Ascending aorta (tissue), 2 donors: ENCODE measurements at regions not wholly inside any gene's neighbourhood (a gene's known extent, or its start where the extent isn't known, plus 50 kb on each side); places are given as distances from the start of the nearest gene placed in this dataset.
"Not testable (repeated sequence)": the region's sequence is repeated elsewhere in the genome, so short reads cannot be mapped to it uniquely, and the experiment has no call there.

Experiments used
- DNase-seq, 2 donors: peaks; one replicate each; pipeline ENCODE4 v3.0.0-alpha.2; 2019; ENCODE audit warnings: low spot score in 2 of 2
- H3K27ac ChIP-seq, 2 donors: fragments of 200-600 bp; sonication (generic); one replicate each; pipeline ENCODE4 v1.5.1; 2016 to 2017; ENCODE audit warnings: mild to moderate bottlenecking in 1 of 2
- H3K27me3 ChIP-seq: fragments of 200-600 bp; sonication (generic); one replicate; pipeline ENCODE4 v1.5.1; 2017
- H3K36me3 ChIP-seq, 2 donors: fragments of 200-600 bp; sonication (generic); one replicate each; pipeline ENCODE4 v1.5.1; 2016
- H3K4me1 ChIP-seq, 2 donors: fragments of 200-600 bp; sonication (generic); one replicate each; pipeline ENCODE4 v1.5.1; 2016 to 2017; ENCODE audit warnings: mild to moderate bottlenecking in 1 of 2
- H3K4me3 ChIP-seq, 2 donors: fragments of 200-600 bp; sonication (generic); one replicate each; pipeline ENCODE4 v1.5.1; 2016 to 2017; ENCODE audit warnings: mild to moderate bottlenecking in 1 of 2
- H3K9me3 ChIP-seq, 2 donors: fragments of 200-600 bp; sonication (generic); one replicate each; pipeline ENCODE4 v1.5.1; 2016
- intact Hi-C: fragments of 100-400 bp; cut with DNase I; formaldehyde crosslinking; loops from one replicate; pipeline ENCODE4 v1.15.1; 2023
- TF ChIP-seq, protein P1 (sequence below), 3 experiments: fragments of 200-600 bp in 2 of 3; fragments of 450-650 bp in 1 of 3; sonication (generic) in 2 of 3; IDR thresholded peaks; one replicate each; pipeline ENCODE4 v1.5.1; 2016 to 2019; ENCODE audit warnings: antibody characterized with exemption in 3 of 3, mild to moderate bottlenecking in 1 of 3, moderate library complexity in 1 of 3

DNA sequence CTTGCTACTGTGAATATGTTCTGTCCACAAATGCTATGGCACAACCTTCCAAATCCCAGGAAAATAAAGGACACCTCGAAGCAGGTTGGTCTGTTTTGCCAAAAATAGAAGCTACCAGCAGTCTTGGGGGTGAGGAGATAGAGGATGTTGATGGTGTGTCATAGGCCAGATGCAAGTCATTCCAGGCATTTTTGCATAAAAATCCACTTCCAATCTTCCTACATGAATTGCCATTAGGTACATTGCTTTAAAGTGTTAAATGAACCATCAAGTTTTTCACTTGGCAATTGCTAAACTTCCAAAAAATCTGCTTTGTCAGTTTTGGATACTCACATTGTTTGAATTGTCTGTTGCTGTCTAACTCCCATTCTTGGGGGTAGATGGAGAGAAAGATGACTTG is 295.4 kb downstream of the MYCN start:
- no peak overlapping the region for H3K27ac ChIP-seq
- H3K36me3 ChIP-seq, result no peaks in the 10 kb centered on the region
- no peaks in the 10 kb centered on the region for H3K27me3 ChIP-seq
- H3K4me3 ChIP-seq, result no peak overlapping the region
- no peak for DNase-seq
- intact Hi-C loops, result no loop called here
- TF ChIP-seq, protein P1, sequence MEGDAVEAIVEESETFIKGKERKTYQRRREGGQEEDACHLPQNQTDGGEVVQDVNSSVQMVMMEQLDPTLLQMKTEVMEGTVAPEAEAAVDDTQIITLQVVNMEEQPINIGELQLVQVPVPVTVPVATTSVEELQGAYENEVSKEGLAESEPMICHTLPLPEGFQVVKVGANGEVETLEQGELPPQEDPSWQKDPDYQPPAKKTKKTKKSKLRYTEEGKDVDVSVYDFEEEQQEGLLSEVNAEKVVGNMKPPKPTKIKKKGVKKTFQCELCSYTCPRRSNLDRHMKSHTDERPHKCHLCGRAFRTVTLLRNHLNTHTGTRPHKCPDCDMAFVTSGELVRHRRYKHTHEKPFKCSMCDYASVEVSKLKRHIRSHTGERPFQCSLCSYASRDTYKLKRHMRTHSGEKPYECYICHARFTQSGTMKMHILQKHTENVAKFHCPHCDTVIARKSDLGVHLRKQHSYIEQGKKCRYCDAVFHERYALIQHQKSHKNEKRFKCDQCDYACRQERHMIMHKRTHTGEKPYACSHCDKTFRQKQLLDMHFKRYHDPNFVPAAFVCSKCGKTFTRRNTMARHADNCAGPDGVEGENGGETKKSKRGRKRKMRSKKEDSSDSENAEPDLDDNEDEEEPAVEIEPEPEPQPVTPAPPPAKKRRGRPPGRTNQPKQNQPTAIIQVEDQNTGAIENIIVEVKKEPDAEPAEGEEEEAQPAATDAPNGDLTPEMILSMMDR (IDR thresholded peaks at IDR 0.05), result no peak
- no peaks in the 10 kb centered on the region for H3K9me3 ChIP-seq
- no peaks in the 10 kb centered on the region for H3K4me1 ChIP-seq

DNA sequence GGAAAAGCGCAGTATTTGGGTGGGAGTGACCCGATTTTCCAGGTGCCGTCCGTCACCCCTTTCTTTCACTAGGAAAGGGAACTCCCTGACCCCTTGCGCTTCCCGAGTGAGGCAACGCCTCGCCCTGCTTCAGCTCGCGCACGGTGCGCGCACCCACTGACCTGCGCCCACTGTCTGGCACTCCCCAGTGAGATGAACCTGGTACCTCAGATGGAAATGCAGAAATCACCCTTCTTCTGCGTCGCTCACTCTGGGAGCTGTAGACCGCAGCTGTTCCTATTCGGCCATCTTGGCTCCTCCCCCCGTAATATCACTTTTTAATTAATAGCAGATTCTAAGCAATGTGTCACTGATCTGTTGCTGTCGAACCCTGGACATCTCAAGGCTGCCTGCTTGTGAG is 294.9 kb downstream of the MYCN start:
- H3K27ac ChIP-seq, intact Hi-C loops, H3K36me3 ChIP-seq, H3K9me3 ChIP-seq, H3K4me3 ChIP-seq, DNase-seq, H3K4me1 ChIP-seq, H3K27me3 ChIP-seq: not testable (repeated sequence)

DNA sequence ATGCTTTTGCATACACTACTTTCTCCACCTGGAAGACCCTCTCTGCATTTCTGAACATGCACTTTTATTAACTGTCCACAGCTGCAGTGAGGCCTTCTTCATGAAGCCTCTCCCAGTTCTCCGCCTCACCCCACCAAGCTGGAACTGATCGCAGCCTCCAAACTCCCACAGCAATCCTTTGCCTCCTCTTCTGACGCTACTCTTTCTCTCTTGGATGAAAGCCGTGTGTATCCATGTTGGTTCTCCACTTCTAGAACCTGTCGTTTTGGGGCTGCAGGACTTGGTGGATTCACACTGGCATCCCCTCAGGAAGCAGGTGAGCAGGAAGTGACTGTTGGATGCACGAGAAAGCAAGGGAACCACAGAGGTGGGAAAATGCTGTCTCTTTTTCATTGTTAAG is 288.6 kb downstream of the MYCN start:
- Histone ChIP-seq H3K36me3 (no peaks in the 10 kb centered on the region), H3K9me3 (no peaks in the 10 kb centered on the region)
- intact Hi-C loops, result no loop called here

DNA sequence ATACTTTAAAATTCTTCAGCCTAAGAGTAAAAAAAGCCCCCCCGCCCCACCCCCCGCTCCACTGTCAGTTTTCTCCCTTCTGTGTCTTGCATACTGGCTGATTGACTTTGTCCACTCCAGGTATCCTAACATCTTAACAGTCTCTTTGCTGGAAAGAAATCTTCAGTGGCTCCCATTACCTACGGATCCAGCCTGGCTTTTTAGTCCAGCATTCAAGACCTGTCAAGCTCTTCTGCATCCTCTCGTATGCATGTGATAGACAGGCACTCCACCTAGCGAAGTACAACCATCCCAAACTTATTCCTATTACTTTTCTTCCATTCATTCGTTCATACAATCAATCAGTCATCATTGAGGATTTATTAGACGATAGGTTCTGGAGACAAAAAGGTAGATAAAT is 288.1 kb downstream of the MYCN start:
- Histone ChIP-seq H3K27me3 (no peaks in the 10 kb centered on the region), H3K4me1 (no peaks in the 10 kb centered on the region), H3K36me3 (no peaks in the 10 kb centered on the region), H3K27ac (no peak overlapping the region), H3K4me3 (no peak overlapping the region), H3K9me3 (no peaks in the 10 kb centered on the region)
- TF ChIP-seq, protein P1 (IDR thresholded peaks at IDR 0.05), result no peak
- intact Hi-C loops, result no loop called here
- DNase-seq, result no peak

More for the DNA sequence above, 288.6 kb downstream of the MYCN start:
- H3K27me3 ChIP-seq, result no peaks in the 10 kb centered on the region
- DNase-seq, result no peak
- TF ChIP-seq, protein P1 (IDR thresholded peaks at IDR 0.05), result no peak
- H3K4me3 ChIP-seq, result no peak overlapping the region
- no peak overlapping the region for H3K27ac ChIP-seq
- H3K4me1 ChIP-seq, result no peaks in the 10 kb centered on the region

DNA sequence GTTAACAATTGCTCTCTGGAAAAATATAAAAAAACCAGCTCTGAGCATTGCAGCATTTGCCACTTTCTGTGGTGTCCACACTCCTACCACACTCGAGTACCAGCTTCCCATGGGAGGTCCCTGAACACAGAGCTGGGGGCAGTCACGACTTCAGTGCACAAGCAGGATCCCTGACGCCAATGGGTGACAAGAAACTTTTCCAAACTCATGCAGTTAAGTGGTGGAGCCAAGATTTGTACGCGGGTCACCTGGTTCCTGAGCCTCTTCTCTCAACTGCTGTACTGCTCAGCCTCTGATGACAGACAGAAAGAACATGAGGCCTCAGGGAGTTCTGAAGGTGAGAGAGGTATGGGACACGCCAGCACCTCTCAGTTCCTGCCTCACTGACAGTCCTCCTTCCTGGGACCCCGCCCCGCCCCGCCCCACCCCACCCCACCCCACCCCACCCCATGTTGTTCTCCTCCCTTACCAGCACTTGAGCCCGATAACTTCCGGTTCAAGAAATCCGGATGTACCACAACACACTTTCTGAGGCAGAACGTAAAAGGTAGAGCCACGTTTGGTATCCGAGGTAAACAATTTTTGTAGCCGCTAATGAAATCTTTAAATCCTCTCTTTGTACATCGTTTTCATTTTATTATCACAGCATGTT is 287.6 kb downstream of the MYCN start:
- TF ChIP-seq, protein P1 (IDR thresholded peaks at IDR 0.05), result no peak
- intact Hi-C loops, result no loop called here
- H3K9me3 ChIP-seq, result no peaks in the 10 kb centered on the region
- H3K4me3 ChIP-seq, result no peak overlapping the region
- H3K36me3 ChIP-seq, result no peaks in the 10 kb centered on the region
- H3K27ac ChIP-seq, result no peak overlapping the region
- no peak for DNase-seq
- H3K27me3 ChIP-seq, result no peaks in the 10 kb centered on the region
- no peaks in the 10 kb centered on the region for H3K4me1 ChIP-seq

DNA sequence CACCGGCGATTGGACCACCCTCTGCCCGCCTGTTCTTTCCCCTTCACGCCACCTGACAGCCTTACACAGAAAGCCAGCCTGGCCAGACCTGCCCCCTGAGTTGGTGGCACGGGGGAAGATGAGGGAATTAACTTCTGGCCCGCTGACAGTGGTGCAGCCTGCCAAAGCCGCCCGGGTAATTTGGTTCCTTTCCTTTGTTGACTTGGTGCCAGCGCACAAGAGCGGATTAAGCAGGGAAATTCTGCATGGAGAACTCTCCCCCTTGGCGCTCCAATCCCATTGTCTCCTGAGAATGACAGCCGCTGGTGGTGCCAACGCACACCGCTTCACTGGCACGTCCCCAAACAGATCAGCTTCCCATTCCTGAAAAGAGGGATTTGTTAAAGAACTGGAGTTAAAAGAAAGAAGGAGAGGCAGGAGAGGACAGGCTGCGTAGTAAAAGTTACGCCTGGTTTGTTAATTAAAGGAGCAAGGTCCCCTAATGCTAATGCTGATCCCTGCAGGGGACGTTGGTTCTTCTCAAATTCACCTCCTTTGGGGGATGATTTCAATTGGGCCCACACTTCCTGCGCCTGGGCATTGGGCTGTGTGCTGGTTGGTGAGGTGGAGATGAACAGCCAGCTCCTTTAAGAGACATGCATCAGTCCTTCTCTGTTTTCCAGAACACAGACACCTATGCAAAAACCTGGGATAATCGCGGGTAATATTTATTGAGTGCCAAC is 286.8 kb downstream of the MYCN start:
- no peak for DNase-seq
- Histone ChIP-seq H3K27me3 (no peaks in the 10 kb centered on the region), H3K4me3 (no peak overlapping the region), H3K36me3 (no peaks in the 10 kb centered on the region), H3K9me3 (no peaks in the 10 kb centered on the region), H3K27ac (no peak overlapping the region), H3K4me1 (no peaks in the 10 kb centered on the region)
- TF ChIP-seq, protein P1 (IDR thresholded peaks at IDR 0.05), result no peak
- intact Hi-C loops, result no loop called here
